GM12878 (cell line): ENCODE measurements at regions not wholly inside any gene's neighbourhood (a gene's known extent, or its start where the extent isn't known, plus 50 kb on each side); places are given as distances from the start of the nearest gene placed in this dataset.

ENCODE experiments used
- ATAC-seq: fragments of 200-7000 bp; cut with Tn5 transposase; 3 replicates; pipeline ENCODE4 v1.9.1; 2020; ENCODE audit warnings: mild to moderate bottlenecking, moderate library complexity
- BruUV-seq: library from RNA; stranded (reverse); fragments of 400-500 nt; replicated peaks from 2 replicates; lab custom pipeline; 2021; lab: Mats Ljungman, UMichigan
- CTCF ChIA-PET: fragments of 300-600 bp; sonication (Branson Sonifier 250); formaldehyde crosslinking; extraction: SDS; loops from one replicate; lab custom pipeline; 2021; ENCODE audit warnings: inconsistent platforms; lab: Yijun Ruan, JAX
- POLR2A ChIA-PET: fragments of 350-600 bp; formaldehyde crosslinking; extraction: SDS; loops from one replicate; lab custom pipeline; 2021; ENCODE audit warnings: inconsistent platforms; lab: Charles Lee
- RAD21 ChIA-PET: fragments of 300-600 bp; sonication (Branson Sonifier 250); formaldehyde crosslinking; loops from one replicate; lab custom pipeline; 2023; ENCODE audit warnings: antibody characterized with exemption; ENCODE audit not compliant: unreplicated experiment; lab: Charles Lee
- SMC1A ChIA-PET: fragments of 300-600 bp; sonication (Branson Sonifier 250); formaldehyde crosslinking; loops from one replicate; lab custom pipeline; 2023; ENCODE audit not compliant: unreplicated experiment, uncharacterized antibody; lab: Charles Lee
- DNase-seq: peaks from one replicate; pipeline ENCODE4 v3.0.0-alpha.2; 2011; ENCODE audit warnings: low read depth, low spot score
- FAIRE-seq: peaks from 3 replicates; lab custom pipeline; 2011; peaks lifted over from hg19 to GRCh38; lab: Jason Lieb, UNC
- H2AFZ ChIP-seq: 2 replicates; pipeline ENCODE4 v1.6.0; 2011; ENCODE audit warnings: low read depth, low read length, control low read depth; ENCODE audit not compliant: control insufficient read depth
- H3K27ac ChIP-seq: 2 replicates; pipeline ENCODE4 v1.5.1; 2011; ENCODE audit warnings: control low read depth; ENCODE audit not compliant: control insufficient read depth, insufficient read depth
- H3K27me3 ChIP-seq, 2 experiments: replicated peaks in 1 of 2; 2 replicates each; pipeline versions ENCODE4 v1.6.0 to v1.6.1; 2011; ENCODE audit warnings: low read length in 1 of 2; ENCODE audit not compliant: control insufficient read depth in 2 of 2, insufficient read depth in 2 of 2
- H3K36me3 ChIP-seq, 2 experiments: 2 replicates each; pipeline ENCODE4 v1.5.1; 2011; ENCODE audit warnings: low read length in 1 of 2; ENCODE audit not compliant: control insufficient read depth in 2 of 2, insufficient read depth in 2 of 2
- H3K4me1 ChIP-seq: 2 replicates; pipeline ENCODE4 v1.6.1; 2011; ENCODE audit warnings: mild to moderate bottlenecking, low read length, moderate library complexity, mixed read lengths; ENCODE audit not compliant: control insufficient read depth, insufficient read depth
- H3K4me2 ChIP-seq: 2 replicates; pipeline ENCODE4 v1.6.0; 2011; ENCODE audit warnings: control low read depth; ENCODE audit not compliant: control insufficient read depth, insufficient read depth
- H3K4me3 ChIP-seq: fragments of 200-600 bp; sonication (generic); 2 replicates; pipeline ENCODE4 v1.5.1; 2016
- H3K79me2 ChIP-seq: 2 replicates; pipeline ENCODE4 v1.6.0; 2011; ENCODE audit warnings: low read length; ENCODE audit not compliant: control insufficient read depth, insufficient read depth
- H3K9ac ChIP-seq: 2 replicates; pipeline ENCODE4 v1.8.0; 2011; ENCODE audit warnings: low read length, control low read depth, mixed read lengths; ENCODE audit not compliant: control insufficient read depth, insufficient read depth
- H3K9me3 ChIP-seq: replicated peaks from 3 replicates; pipeline ENCODE4 v1.5.1; 2011; ENCODE audit warnings: mild to moderate bottlenecking, low read length; ENCODE audit not compliant: control insufficient read depth, insufficient read depth
- H4K20me1 ChIP-seq: 2 replicates; pipeline ENCODE4 v1.6.0; 2011; ENCODE audit not compliant: control insufficient read depth, insufficient read depth
- BACH1 ChIP-seq: fragments of 450-650 bp; IDR thresholded peaks from 2 replicates; pipeline ENCODE4 v1.6.1; 2017; ENCODE audit warnings: mild to moderate bottlenecking, borderline replicate concordance
- BHLHE40 ChIP-seq, 2 experiments: fragments of 450-650 bp in 1 of 2; IDR thresholded peaks; 2 replicates each; pipeline ENCODE4 v1.6.1; 2011 to 2017; ENCODE audit warnings: low read depth in 2 of 2, borderline replicate concordance in 1 of 2, improper control_type of control experiment in 1 of 2, low read length in 1 of 2, mild to moderate bottlenecking in 1 of 2
- BRCA1 ChIP-seq: IDR thresholded peaks from 2 replicates; pipeline ENCODE4 v1.6.1; 2011; ENCODE audit warnings: low read depth, low read length, improper control_type of control experiment
- EED ChIP-seq: sonication (generic); IDR thresholded peaks from 2 replicates; pipeline ENCODE4 v1.6.1; 2016; ENCODE audit warnings: antibody characterized with exemption, low read depth
- FOXM1 ChIP-seq: IDR thresholded peaks from 2 replicates; pipeline ENCODE4 v1.6.1; 2012; ENCODE audit warnings: low read depth, mild to moderate bottlenecking, inconsistent platforms, low read length, moderate library complexity
- GABPA ChIP-seq: IDR thresholded peaks from 2 replicates; pipeline ENCODE4 v1.6.1; 2014; ENCODE audit warnings: antibody characterized with exemption, low read depth, mild to moderate bottlenecking, inconsistent platforms
- IRF4 ChIP-seq: IDR thresholded peaks from 2 replicates; pipeline ENCODE4 v1.6.1; 2011; ENCODE audit warnings: low read depth, low read length
- KDM1A ChIP-seq: fragments of 200-600 bp; sonication (generic); IDR thresholded peaks from 2 replicates; pipeline ENCODE4 v1.6.1; 2016; ENCODE audit warnings: borderline replicate concordance
- MYB ChIP-seq: fragments of 150-350 bp; IDR thresholded peaks from 2 replicates; pipeline ENCODE4 v1.6.1; 2014; ENCODE audit warnings: mild to moderate bottlenecking, low read depth, low read length, borderline replicate concordance
- RBBP5 ChIP-seq: fragments of 200-600 bp; sonication (generic); conservative IDR thresholded peaks from 2 replicates; pipeline ENCODE4 v1.6.1; 2016
- ZNF384 ChIP-seq: IDR thresholded peaks from 2 replicates; pipeline ENCODE4 v1.6.1; 2012; ENCODE audit warnings: low read depth, mild to moderate bottlenecking, low read length, improper control_type of control experiment, borderline replicate concordance
- WGBS: methylation state at CpG from one replicate; pipeline ENCODE4 v1.1.6; 2016; ENCODE audit warnings: low lambda C conversion rate; ENCODE audit not compliant: insufficient replicate concordance, insufficient coverage; ENCODE audit errors: missing lambda C conversion rate; 5-methylcytosine and 5-hydroxymethylcytosine counted together
- in situ Hi-C: fragments of 300-500 bp; cut with MboI; formaldehyde crosslinking; loops from 9 replicates; pipeline ENCODE4 v1.14.3; 2018; ENCODE audit warnings: mixed read lengths
- intact Hi-C: fragments of 100-400 bp; cut with micrococcal nuclease; formaldehyde crosslinking; loops from one replicate; pipeline ENCODE4 v1.14.2; 2022; ENCODE audit not compliant: unreplicated experiment

DNA sequence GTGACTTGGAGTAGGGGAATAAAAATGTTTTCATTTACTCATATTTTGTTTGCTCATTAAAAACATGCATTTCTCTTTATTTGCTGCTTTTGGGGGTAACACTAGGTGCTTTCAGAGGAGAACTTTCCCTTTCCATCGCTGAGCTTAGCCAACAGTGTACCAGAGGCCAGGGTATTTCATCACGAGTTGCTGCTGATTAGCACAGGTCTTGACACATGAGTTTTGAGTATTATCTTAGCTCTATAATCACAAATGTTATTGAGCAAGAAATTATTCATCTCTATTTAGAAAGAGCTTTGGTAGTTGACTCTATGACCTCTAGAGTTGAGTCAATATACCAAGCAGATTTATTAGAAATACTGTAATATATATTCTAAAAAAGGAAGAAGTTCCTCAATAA lies 375.9 kb downstream of the NXPH1 start:
- no peaks in the 10 kb centered on the region for H3K27me3 ChIP-seq
- no TSS peak for BruUV-seq
- H3K4me1 ChIP-seq, result no peaks in the 10 kb centered on the region
- no peak overlapping the region for H3K4me2 ChIP-seq
- H3K9me3 ChIP-seq, result no peaks in the 10 kb centered on the region
- TF ChIP-seq MYB, result no peak
- TF ChIP-seq FOXM1, result no peak
- TF ChIP-seq BACH1, result no peak
- no peak for TF ChIP-seq BHLHE40 (IDR thresholded peaks at IDR 0.05; ENCODE audit: borderline replicate concordance in 1 of 2, low read depth in 2 of 2, low read length in 1 of 2)
- TF ChIP-seq IRF4, result no peak
- no peak for TF ChIP-seq KDM1A
- TF ChIP-seq EED, result no peak
- TF ChIP-seq GABPA, result no peak
- TF ChIP-seq ZNF384, result no peak
- no peak for TF ChIP-seq BRCA1
- no peak for TF ChIP-seq RBBP5
- DNase-seq (no peak), FAIRE-seq (no peak), ATAC-seq (no peak)
- ChIA-PET SMC1A (no interaction called here), RAD21 (no interaction called here), CTCF (no interaction called here), POLR2A (no interaction called here)
- no peaks in the 10 kb centered on the region for H4K20me1 ChIP-seq
- intact Hi-C loops, result no loop called here
- H3K36me3 ChIP-seq, result no peaks in the 10 kb centered on the region
- H3K79me2 ChIP-seq, result no peaks in the 10 kb centered on the region
- no peak overlapping the region for H3K9ac ChIP-seq
- H3K27ac ChIP-seq, result no peak overlapping the region
- in situ Hi-C loops, result no loop called here
- H2AFZ ChIP-seq, result no peak overlapping the region
- 0% methylated on average over 2 of the region's 2 CpGs for WGBS
- H3K4me3 ChIP-seq, result no peak overlapping the region
